GM18858 (cell line): ENCODE measurements at regions not wholly inside any gene's neighbourhood (a gene's known extent, or its start where the extent isn't known, plus 50 kb on each side); places are given as distances from the start of the nearest gene placed in this dataset.

Source experiments
- ATAC-seq: cut with Tn5 transposase; IDR thresholded peaks from one replicate; pipeline ENCODE4 v1.9.1; 2021; ENCODE audit not compliant: unreplicated experiment

DNA sequence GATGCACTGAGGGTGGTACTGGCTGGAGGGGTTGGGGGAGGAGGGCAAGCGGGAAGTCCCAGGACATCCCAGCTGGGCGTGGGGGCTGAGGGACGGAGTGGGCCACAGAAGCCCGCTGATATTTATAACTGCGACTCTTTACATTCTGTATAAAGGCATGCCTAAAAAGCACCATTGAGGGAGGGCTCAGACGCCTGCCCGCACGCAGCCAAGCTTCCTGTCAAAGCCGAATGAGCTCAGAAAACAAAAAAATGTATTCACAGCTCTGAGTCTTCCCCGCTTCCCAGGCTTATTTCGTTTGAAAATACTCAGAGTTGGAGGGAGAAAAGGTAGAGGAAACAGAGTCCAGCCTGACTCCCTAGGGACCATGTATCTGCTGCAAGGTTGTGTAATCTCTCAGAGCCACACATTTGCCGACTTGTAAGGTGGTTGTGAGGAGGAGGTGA, 170.1 kb upstream of the HAAO start:
- ATAC-seq, result no peak

DNA sequence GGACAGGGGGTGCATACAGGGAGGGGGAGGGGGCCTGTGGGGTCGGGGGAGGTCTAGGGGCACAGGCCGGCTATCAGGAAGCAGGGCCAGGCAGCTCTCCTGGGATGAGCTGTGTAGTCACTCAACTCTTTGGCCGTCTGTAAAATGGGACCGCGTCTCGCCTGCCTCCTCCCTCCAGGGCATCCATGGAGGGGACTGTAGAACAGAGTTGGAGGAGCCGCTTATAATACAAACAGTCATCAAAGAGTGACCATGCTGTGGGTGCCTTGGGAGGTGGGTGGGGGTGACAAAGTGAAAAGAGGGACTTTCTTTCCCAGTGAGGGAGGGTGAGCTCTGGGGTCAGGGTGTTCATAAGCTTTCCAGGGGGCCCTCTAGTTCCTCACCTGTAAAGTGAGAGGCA, 169.6 kb upstream of the HAAO start:
- no peak for ATAC-seq

DNA sequence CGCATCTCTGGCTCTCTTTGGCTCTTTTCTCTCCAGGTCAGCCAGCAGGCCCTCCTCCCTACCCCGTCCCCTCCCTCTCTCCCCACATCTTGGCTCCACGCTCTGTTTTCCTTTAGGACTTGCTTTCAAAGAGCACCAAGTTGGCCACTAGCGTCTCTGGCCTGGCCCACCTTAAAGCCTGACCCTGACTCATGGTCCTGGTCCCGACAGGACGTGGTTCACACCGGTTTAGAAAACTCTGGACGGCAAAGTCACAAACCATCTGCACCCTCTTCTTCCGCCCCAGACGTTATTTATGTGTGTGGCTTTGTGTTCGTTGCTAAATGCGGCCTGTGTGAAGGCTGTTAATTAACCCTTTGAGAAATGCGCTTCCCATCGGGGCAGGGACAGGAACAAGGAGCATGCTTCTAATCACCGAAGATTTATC, 169.0 kb upstream of the HAAO start:
- ATAC-seq, result no peak

DNA sequence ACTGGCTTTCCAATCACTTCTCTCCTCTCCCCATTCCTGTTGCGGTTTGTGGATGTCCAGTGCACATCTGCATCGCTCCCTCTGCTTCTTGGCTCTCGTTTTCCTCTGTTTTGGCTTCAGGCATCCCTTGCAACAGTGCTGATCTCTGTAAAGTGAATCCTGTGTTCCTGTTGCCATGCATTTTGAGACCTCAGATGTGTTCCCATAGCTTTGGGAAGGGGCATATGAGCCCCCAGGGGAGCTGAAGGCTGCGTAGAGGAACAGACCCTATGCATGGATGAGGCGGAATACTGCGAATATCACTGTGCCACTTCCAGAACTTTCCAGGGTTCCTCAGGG, 168.4 kb upstream of the HAAO start:
- ATAC-seq, result no peak

DNA sequence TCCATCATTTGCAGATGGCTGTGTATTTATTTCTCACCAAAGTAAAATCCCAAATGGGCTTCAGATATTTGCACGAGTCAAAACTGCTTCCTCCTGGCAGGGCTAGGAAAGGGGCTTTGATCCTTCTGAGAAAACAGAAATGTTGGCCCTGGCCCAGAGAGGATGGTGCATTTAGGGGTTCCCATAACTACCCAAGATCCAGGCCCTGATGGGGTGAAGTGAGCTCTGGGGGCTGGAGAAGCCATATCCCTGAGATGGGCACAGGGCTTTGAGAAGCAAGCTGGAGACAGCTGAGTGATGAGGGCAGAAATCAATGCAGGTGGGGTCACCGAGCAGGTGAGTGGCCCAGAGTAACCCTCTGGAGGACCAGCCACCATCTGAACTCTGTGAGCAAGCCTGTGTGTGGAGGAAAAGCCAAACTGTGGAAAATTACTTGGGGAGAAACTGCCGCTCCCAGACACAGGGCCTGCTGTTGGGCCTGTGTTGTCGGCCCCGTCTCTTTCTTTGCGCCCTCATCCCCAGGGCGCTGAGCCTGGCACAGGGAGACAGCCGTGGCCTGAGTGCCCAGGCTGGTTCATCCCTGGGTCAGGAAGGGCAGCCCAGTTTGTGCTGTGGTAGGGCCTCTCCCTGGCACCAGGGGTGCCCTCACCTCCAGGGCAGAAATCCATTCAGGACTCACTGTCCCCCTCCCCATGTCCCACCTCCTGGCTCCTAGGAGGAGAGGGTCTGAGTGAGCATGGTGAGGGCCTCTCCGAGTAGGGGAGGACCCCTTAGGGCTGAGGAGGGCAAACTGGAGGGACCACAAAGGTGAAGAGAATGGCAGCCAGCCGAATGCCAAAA, 167.8 kb upstream of the HAAO start:
- ATAC-seq, result no peak

DNA sequence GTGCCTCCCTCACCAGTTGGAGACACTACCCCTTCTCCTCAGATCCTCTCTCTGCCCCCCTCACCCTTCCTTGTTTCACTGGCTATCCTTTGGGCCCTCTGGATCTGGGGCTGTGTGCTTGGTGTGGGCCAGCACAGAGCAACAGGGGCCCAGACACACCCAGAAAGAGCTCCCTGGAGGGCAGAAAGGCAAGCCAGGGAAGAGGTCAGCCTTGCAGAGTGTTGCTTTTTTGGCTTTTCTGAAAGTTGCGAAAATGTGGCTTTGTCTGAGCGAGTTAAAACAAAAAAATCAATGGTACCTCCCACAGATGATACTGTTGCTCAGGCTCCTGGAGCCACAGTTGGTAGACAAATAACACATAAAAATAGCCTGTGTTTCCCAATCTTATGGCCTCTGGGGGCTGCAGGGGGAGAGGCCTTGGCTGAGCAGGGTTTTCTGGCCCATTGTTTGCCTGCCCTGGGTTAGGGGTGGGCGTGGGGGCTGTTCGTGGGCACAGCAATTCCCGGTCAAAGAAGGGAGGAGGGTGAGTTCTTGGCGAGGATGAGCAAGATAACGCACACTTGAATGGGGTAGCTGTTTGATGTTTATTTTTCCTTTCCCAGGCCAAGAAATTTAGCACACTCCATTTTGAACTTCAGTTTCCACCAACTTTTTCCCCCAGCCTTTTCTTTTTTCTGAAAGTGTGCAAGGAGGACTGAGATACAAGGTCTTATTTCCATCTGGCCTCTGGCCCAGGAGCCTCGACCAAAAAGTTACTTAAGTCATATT, 167.0 kb upstream of the HAAO start:
- ATAC-seq, result no peak

DNA sequence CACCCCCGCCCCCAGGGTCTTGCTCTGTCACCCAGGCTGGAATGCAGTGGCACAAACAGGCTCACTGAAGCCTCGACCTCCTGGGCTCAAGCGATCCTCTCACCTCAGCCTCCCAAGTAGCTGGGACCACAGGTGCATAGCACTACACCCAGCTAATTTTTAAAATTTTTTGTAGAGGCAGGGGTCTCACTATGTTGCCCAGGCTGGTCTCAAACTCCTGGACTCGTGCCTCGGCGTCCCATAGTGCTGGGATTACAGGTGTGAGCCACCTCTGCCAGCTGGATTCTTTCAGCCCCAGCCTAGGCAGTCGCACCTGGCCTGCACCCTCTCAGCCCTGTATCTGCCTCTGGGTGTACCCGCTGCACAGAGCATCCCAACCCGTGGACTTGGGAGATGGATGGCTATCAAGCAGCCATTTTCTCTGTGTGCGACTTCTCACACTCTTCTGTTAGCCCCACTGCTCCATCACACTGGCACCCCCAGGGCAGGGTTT, 166.4 kb upstream of the HAAO start:
- no peak for ATAC-seq

DNA sequence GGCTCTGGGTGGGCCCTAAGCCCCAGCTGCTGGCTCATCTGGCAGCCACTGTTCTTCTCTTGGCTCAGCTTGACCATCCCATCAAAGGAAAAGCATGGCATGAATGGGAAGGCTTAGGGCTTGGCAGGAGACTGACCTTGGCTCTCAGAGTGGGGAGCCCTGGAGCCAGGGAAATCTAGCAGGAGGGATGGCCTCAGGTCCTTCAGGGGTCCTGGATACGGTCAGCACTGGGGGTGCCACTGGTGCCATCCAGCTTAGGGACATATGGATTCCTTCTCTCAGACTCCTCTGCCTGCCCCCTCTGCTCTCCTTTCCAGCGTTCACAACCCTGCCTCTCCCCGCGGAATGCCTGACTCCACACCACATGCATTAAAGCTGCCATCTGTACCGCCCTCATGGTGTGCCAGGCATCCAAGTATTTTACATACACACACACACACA, 165.5 kb upstream of the HAAO start:
- ATAC-seq, result no peak

DNA sequence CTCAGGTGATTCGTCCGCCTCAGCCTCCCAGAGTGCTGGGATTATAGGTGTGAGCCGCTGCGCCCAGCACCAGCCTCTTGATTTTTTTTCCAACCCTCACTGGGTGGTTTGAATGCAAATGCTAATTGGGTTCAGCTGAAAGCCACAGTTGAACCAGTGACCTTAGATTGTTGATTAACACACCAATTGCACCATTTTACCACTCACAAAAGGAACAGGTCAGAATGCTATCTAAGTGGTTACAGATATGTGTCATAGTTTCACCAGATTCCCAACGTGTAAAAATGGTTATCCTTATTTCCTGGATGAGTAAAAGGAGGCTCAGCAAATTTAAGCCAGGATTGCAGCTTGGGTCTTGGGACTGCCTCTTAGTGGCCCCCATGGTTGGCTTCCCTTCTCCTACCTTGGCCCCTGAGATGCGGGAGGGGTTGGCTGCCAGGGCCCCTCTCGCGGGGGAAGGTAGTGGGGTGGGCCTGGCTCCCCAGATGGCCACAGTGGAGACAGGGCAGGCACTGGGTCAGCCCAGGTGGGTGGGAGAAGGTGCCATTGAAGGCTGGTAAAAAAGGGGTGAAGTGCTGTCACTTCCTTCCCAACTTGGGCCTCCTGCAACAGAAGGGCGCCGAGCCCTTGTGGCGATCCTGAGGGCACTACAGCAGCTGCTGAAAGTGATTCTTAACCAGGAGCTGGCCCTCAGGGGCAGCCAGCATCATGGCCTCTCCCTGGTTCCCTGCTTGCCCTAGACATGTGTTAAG, 164.9 kb upstream of the HAAO start:
- no peak for ATAC-seq

DNA sequence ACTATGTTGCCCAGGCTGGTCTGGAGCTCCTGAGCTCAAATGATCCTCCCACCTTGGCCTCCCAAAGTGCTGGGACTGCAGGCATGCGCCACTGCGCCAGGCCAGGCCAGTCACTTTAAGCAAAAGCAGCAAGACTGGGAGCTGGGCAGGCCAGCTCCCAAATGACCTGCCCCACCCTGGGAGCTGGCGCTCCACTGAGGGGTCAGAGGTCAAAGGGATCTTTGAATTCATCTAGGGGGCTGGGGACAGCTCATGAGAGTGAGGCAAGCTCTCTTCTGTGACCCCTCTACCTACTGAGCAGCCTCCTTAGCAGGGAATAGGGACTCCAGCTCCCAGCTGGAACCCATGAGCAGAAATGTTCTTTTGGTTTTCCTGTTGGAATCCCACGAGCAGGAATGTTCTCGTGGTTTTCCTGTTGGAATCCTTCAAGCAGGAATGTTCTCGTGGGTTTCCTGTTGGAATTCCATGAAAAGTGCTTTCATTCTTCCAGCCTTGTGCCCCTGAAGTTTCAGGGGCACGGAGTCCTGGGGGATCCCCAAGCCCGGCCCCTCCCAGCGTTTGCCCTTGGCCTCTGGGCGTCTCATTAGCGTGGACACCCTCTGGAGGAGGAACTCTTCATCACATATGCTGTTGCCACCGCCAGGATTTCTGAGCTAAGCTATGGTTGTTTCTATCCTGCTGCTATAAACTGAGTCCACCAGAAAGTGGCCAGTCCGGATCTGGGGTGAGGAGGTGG, 162.0 kb upstream of the HAAO start:
- no peak for ATAC-seq

DNA sequence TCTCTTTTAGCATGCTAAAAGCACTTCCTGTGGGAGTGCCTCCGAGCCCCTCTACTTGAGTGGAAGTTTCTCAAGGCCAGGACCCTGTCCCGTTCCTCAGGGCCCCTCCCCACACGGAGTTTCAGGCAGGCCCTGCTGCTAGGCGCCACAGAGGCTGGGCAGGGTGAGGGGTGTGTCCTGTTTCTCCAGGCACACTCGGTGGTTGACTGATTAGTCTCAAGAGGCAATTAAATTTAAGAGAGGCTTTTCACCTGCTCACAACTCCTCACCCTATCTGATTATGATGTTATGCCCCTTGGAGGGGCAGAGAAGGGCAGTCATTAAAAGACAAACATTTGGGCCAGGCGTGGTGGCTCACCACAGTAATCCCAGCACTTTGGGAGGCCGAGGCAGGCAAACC, 160.8 kb upstream of the HAAO start:
- ATAC-seq, result no peak

DNA sequence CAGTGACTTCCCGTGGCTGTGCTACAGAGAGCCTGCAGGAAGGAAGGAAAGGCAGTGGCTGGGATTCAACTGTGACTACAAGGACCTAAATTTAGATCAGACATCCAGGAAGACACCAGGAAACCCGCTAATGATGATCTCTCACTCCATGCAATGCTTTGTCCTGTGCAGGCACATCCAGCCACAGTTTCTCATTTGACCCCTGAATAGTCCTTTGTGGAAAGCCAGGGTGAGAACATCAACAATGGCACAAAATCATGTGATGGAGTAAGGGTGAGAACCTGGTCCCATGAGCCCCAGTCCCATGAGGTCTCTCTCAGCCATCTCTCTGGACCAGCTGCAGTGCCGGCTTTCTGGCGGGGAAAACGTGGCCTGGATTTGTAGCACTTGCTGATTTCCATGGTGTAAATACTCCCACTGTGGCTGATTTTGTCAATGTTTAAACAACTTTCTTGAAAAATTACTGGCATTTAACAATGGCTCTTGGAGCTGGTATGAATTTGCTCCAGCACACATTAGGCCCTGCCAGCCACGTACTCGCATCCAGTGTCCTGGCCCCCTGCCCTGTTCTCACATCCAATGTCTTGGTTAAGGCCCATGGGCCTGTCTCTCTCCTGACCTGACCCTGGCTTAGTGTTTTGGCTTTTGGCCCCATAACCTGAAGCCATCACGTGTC, 159.0 kb upstream of the HAAO start:
- no peak for ATAC-seq

DNA sequence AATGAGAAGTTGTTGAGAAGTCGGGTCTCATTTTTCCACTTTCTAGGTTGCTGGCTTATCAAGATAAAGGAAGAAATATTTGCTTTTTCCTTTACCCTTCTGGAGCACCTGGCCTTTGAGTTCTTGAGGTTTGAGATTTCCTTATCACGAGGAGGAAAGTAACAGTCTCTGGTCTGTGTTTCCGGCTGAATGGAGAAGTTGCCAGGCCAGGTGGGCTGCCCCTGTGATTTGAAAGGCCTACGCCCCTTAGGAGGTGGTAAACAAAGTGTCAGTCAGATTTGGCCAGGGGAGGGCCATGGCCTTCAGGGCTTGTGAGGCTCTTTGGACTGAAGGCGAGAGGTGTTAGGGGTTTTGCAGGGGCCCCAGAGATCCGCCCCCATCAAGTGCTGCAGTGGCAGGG, 156.7 kb upstream of the HAAO start:
- ATAC-seq, result no peak

DNA sequence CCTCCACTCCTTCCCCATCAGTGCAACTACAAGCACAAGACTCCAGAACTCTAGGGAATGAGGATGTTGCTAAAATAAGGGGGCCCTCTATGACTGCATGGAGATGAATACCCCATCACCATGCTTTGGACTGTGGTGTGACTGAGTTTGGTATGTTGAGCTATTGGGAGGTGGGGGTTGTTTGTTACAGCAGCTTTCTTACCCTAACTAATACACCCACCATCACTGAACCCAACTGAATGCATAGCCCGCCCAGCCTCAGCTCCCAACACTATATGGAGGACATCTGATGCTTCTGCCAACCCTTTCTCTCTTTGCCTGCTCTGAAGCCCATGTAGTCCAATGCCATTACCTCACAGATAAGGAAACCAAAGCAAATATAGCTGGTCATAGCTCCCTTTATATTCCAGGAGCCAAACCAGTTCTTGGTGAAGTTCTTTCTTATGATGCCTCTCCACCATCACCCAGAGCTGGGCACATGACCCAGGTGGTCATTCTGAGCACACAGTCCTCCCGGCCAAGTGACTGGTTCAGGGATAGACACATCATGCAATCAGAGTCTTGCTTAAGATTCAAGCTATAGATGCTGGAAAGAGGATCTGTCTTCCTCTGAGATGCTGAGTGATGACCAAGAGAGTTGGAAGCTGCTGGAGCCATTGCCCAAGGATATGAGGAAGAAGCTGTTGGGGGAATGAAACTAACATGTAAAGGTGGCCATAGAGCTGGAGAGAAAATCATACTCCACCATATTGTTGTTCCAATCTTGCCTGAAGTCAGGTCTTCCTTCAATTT, 155.6 kb upstream of the HAAO start:
- no peak for ATAC-seq

DNA sequence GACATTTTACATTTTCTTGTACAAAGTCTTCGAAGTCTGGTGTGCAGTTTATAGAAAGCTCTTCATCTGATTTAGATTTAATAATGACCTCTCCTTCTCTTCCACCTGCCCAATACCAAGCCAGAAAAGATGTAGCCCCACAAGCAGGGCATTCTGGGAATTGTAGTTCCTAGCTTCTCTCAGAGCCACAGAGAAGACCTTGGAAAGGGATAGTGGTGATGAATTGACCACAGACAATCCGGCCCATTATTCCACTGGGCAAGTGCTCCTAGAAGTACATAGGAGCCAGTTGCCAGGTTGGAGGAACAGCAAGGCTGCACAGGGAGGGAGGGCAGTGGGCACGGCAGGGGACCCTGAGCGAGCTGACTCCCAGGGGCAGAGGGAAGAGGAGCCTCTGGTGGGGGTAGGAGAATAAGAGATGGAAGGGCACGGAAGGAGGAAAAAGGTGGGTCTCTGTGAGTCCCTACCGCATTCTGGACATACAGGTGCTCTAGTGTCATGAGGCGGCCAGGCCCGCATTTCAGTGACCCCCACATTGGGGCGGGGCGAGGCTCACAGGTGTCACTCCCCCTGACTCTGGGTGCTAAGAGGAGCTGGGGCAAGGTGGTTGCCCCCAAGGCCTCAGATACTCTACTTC, 152.5 kb upstream of the HAAO start:
- ATAC-seq, result no peak

DNA sequence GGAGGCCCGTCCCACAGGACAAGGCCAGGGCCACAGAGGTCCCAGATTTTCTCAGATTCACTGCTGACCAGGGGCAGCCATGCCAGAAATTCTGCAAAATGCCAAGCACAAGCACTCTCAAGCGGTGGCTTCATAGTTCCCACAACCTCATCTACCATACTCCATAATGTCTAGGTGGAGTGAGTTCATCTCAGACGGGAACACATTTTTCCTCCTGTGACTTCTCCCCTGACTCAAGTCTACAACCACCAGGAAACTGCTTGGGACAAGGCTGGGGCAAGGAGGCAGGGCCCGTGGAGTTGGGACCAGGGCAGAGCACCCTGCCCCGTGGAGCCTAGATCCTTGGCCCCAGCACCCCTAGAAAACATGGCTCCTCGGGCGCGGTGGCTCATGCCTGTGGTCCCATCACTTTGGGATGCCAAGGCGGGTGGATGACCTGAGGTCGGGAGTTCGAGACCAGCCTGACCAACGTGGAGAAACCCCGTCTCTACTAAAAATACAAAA, 150.7 kb upstream of the HAAO start:
- ATAC-seq, result no peak

DNA sequence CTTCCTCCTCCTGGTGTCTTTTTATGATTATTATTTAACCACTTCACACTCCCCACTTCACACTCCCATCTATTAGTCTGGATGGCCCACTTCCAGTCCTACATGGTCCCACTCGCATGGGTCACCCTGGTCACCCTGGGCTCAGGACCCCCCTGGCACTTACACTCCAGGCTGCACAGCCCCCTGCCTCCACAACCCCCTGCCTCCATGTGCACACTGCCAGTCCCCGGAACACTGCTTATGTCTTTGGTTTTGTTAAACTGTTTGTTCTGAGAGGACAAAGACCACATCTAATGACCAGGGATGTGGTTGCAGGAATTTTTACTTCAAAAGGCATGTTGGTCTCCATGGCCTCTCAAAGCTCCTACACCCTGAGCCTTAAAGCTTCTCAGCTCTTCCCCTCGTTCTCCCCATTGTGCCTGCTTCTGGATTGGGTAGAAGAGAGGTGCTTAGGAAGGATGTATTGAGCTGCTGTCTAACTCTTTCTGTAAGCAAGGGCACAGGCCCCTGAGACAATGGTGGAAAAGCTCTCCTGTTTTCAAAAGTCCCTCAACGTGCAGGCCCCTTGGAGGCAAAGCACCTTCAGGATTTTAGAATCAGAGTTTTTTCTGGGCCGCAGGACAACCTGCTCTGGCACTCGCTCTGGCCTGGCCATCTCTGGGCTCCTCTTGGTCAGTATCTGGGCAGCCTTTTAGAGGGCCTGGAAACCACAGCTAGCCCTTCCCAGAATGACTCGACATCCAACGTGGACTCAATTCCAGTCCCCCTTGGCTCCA, 150.0 kb upstream of the HAAO start:
- ATAC-seq, result no peak

DNA sequence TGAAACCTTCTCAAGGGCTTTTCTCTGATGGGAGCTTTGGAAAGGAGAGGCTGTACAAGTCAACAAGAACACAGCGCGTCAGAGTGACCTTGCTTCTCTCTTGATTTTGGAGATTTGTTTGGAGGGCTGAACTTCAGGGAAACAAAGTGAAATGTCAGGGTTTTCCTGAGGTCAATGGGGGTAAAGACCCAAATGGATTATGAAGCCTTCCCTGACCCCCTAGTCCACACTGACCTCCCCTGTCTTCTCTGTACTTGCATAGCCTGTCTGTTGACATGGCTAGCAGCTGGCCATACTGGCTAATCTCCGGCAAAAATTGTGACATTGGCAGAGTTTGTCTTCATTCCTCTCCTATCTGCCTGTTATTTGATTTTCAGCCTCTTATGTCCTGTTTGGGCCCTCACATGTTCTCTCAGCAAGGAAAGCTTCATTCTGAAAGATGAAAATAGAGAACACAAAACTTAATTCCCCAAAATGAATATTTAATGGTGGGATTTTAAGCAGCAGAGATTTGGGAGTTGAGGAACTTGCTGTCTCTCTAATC, 149.3 kb upstream of the HAAO start:
- ATAC-seq, result no peak
